Neural cell (in vitro differentiated cells): ENCODE measurements at regions not wholly inside any gene's neighbourhood (a gene's known extent, or its start where the extent isn't known, plus 50 kb on each side); places are given as distances from the start of the nearest gene placed in this dataset.

Experiments
- H2AFZ ChIP-seq: fragments of 200-600, 300-800 bp; sonication (generic), shearing (Covaris generic); 2 replicates; pipeline ENCODE4 v1.6.0; 2014; ENCODE audit warnings: low read depth, mild to moderate bottlenecking, antibody characterized with exemption, low read length, moderate library complexity
- H3F3A ChIP-seq: fragments of 200-600 bp; shearing (Covaris generic); 2 replicates; pipeline ENCODE4 v1.6.1; 2016; ENCODE audit warnings: mild to moderate bottlenecking, moderate library complexity, mixed read lengths, antibody characterized with exemption, low read length; ENCODE audit not compliant: insufficient read depth, poor library complexity, severe bottlenecking
- H3K27ac ChIP-seq: fragments of 200-600, 300-800 bp; sonication (generic), shearing (Covaris generic); 2 replicates; pipeline ENCODE4 v1.5.1; 2014; ENCODE audit warnings: mild to moderate bottlenecking, low read length, moderate library complexity
- H3K27me3 ChIP-seq: fragments of 300-800, 200-600 bp; sonication (generic), shearing (Covaris generic); 2 replicates; pipeline ENCODE4 v1.6.0; 2014; ENCODE audit warnings: mild to moderate bottlenecking, low read depth, low read length, moderate library complexity; ENCODE audit not compliant: insufficient read depth
- H3K36me3 ChIP-seq: fragments of 300-800, 200-600 bp; sonication (generic), shearing (Covaris generic); 2 replicates; pipeline ENCODE4 v1.5.1; 2014; ENCODE audit warnings: mild to moderate bottlenecking, antibody characterized with exemption, low read length, moderate library complexity; ENCODE audit not compliant: insufficient read depth
- H3K4me2 ChIP-seq: fragments of 300-800, 200-600 bp; sonication (generic), shearing (Covaris generic); 2 replicates; pipeline ENCODE4 v1.6.0; 2014; ENCODE audit warnings: mild to moderate bottlenecking, low read length
- H3K4me3 ChIP-seq: fragments of 300-800, 200-600 bp; sonication (generic), shearing (Covaris generic); 2 replicates; pipeline ENCODE4 v1.5.1; 2014; ENCODE audit warnings: mild to moderate bottlenecking, low read length, moderate library complexity
- H3K79me2 ChIP-seq: fragments of 200-600 bp; shearing (Covaris generic); replicated peaks from 2 replicates; pipeline ENCODE4 v1.6.0; 2014; ENCODE audit warnings: mild to moderate bottlenecking, low read length, moderate library complexity; ENCODE audit not compliant: insufficient read depth
- H3K9ac ChIP-seq: fragments of 300-800, 200-600 bp; sonication (generic), shearing (Covaris generic); 2 replicates; pipeline ENCODE4 v1.6.1; 2016; ENCODE audit warnings: mild to moderate bottlenecking, low read length, mixed read lengths
- H3K9me2 ChIP-seq: fragments of 200-600 bp; shearing (Covaris generic); 2 replicates; pipeline ENCODE4 v1.6.1; 2016; ENCODE audit warnings: mild to moderate bottlenecking, low read length, mixed read lengths; ENCODE audit not compliant: insufficient read depth
- H3K9me3 ChIP-seq: fragments of 200-600, 300-800 bp; sonication (generic), shearing (Covaris generic); 2 replicates; pipeline ENCODE4 v1.6.1; 2016; ENCODE audit warnings: mild to moderate bottlenecking, mixed run types, low read length, moderate library complexity, mixed read lengths
- H4K20me1 ChIP-seq: fragments of 200-600 bp; shearing (Covaris generic); 2 replicates; pipeline ENCODE4 v1.6.1; 2016; ENCODE audit warnings: mild to moderate bottlenecking, mixed run types; ENCODE audit not compliant: insufficient read depth
- EP300 ChIP-seq: fragments of 450-650 bp; conservative IDR thresholded peaks from 2 replicates; pipeline ENCODE4 v1.6.1; 2014; ENCODE audit warnings: antibody characterized with exemption, mild to moderate bottlenecking, moderate library complexity; ENCODE audit not compliant: poor library complexity, severe bottlenecking
- EZH2 ChIP-seq: fragments of 200-600, 300-800 bp; shearing (Covaris generic), sonication (generic); IDR thresholded peaks from 2 replicates; pipeline ENCODE4 v1.6.1; 2014; ENCODE audit warnings: antibody characterized with exemption, low read length, borderline replicate concordance, mild to moderate bottlenecking; ENCODE audit not compliant: insufficient read depth, poor library complexity, severe bottlenecking
- MXI1 ChIP-seq: fragments of 450-650 bp; conservative IDR thresholded peaks from 2 replicates; pipeline ENCODE4 v1.6.1; 2014; ENCODE audit warnings: antibody characterized with exemption, mild to moderate bottlenecking; ENCODE audit not compliant: poor library complexity, severe bottlenecking
- POLR2AphosphoS5 ChIP-seq: IDR thresholded peaks from 2 replicates; pipeline ENCODE4 v1.6.1; 2012
- RAD21 ChIP-seq: fragments of 450-650 bp; conservative IDR thresholded peaks from 2 replicates; pipeline ENCODE4 v1.6.1; 2014; ENCODE audit warnings: antibody characterized with exemption, mild to moderate bottlenecking, moderate library complexity
- REST ChIP-seq: IDR thresholded peaks from 2 replicates; pipeline ENCODE4 v1.6.1; 2012; ENCODE audit warnings: borderline replicate concordance
- SMC3 ChIP-seq: fragments of 450-650 bp; conservative IDR thresholded peaks from 2 replicates; pipeline ENCODE4 v1.6.1; 2014; ENCODE audit warnings: antibody characterized with exemption, mild to moderate bottlenecking, moderate library complexity; ENCODE audit not compliant: poor library complexity
- TAF1 ChIP-seq: IDR thresholded peaks from 2 replicates; pipeline ENCODE4 v1.6.1; 2012; ENCODE audit warnings: low read depth
- TF ChIP-seq, protein P1 (sequence below): fragments of 450-650 bp; IDR thresholded peaks from 2 replicates; pipeline ENCODE4 v1.5.1; 2014; ENCODE audit warnings: antibody characterized with exemption, mild to moderate bottlenecking, moderate library complexity; ENCODE audit not compliant: poor library complexity, severe bottlenecking

DNA sequence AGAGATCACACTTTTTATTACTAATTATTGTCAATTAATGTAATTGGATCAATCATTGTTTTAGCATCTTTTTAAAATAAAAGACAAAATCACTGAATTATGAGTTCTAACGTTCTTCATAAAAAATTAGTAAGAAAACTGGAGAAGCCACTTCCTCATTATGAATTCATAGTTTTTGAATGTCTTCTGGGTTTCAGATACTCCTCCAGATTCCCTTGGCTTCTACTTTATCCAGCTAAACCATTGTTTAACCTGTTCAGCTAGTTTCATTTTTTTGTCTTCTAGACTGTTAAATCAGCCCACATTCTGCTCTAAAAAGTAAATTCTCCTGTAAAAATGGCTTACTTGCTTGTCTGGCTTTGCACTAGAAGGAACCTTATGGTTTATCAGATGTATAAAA is 753.4 kb upstream of the ACVR2A start:
- Histone ChIP-seq H3K27ac (peak overlapping the region; percentile 61), H3K4me3 (peak overlapping the region; percentile 15), H3K9me2 (no peaks in the 10 kb centered on the region), H3F3A (no peaks in the 10 kb centered on the region), H4K20me1 (no peaks in the 10 kb centered on the region), H3K36me3 (no peaks in the 10 kb centered on the region), H3K9ac (no peak overlapping the region), H3K4me2 (no peak overlapping the region), H2AFZ (no peak overlapping the region), H3K79me2 (no peaks in the 10 kb centered on the region), H3K27me3 (no peaks in the 10 kb centered on the region), H3K9me3 (no peaks in the 10 kb centered on the region)
- TF ChIP-seq MXI1 (no peak), TAF1 (no peak), RAD21 (no peak), EZH2 (no peak), SMC3 (no peak), REST (no peak), EP300 (no peak), POLR2AphosphoS5 (no peak)
- TF ChIP-seq, protein P1, sequence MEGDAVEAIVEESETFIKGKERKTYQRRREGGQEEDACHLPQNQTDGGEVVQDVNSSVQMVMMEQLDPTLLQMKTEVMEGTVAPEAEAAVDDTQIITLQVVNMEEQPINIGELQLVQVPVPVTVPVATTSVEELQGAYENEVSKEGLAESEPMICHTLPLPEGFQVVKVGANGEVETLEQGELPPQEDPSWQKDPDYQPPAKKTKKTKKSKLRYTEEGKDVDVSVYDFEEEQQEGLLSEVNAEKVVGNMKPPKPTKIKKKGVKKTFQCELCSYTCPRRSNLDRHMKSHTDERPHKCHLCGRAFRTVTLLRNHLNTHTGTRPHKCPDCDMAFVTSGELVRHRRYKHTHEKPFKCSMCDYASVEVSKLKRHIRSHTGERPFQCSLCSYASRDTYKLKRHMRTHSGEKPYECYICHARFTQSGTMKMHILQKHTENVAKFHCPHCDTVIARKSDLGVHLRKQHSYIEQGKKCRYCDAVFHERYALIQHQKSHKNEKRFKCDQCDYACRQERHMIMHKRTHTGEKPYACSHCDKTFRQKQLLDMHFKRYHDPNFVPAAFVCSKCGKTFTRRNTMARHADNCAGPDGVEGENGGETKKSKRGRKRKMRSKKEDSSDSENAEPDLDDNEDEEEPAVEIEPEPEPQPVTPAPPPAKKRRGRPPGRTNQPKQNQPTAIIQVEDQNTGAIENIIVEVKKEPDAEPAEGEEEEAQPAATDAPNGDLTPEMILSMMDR = no peak

DNA sequence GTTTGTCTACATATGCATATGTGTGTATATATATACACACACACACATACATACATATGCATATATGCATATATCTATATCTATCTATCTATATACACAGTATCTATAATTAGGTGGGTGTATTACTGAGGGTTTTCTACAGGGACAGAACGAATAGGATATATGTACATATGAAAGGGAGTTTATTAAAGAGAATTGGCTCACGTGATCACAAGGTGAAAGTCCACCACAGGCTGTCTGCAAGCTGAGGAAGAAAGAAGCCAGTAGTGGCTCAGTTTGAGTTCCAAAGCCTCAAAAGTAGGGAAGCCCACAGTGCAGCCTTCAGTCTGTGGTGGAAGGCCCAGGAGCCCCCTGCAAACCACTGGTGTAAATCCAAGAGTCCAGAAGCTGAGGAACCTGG is 756.0 kb upstream of the ACVR2A start:
- H3K9ac ChIP-seq = no peak overlapping the region
- no peak overlapping the region for H3K4me3 ChIP-seq
- H2AFZ ChIP-seq = no peak overlapping the region
- H3K9me2 ChIP-seq = no peaks in the 10 kb centered on the region
- H3K4me2 ChIP-seq = no peak overlapping the region
- H3K36me3 ChIP-seq = no peaks in the 10 kb centered on the region
- TF ChIP-seq EZH2 = no peak
- no peak for TF ChIP-seq MXI1
- no peak for TF ChIP-seq RAD21
- TF ChIP-seq EP300 = no peak
- no peak for TF ChIP-seq SMC3
- TF ChIP-seq POLR2AphosphoS5 = no peak
- TF ChIP-seq, protein P1 = no peak
- H4K20me1 ChIP-seq = no peaks in the 10 kb centered on the region
- no peaks in the 10 kb centered on the region for H3F3A ChIP-seq
- H3K9me3 ChIP-seq = no peaks in the 10 kb centered on the region
- H3K27me3 ChIP-seq = no peaks in the 10 kb centered on the region
- H3K79me2 ChIP-seq = no peaks in the 10 kb centered on the region
- H3K27ac ChIP-seq = peak overlapping the region; percentile 61
